Spinal cord (tissue), 9 donors: ENCODE measurements at regions not wholly inside any gene's neighbourhood (a gene's known extent, or its start where the extent isn't known, plus 50 kb on each side); places are given as distances from the start of the nearest gene placed in this dataset.
"Not testable (repeated sequence)": the region's sequence is repeated elsewhere in the genome, so short reads cannot be mapped to it uniquely, and the experiment has no call there.

Source experiments
- DNase-seq, 6 donors: peaks; one replicate each; pipeline versions ENCODE4 v3.0.0 to v3.0.0-alpha.2; 2013 to 2015; ENCODE audit warnings: low spot score in 6 of 6, low read depth in 4 of 6
- H3K27ac ChIP-seq: one replicate; pipeline ENCODE4 v1.5.1; 2013; ENCODE audit warnings: low read depth, low read length, control low read depth
- H3K27me3 ChIP-seq: one replicate; pipeline ENCODE4 v1.6.1; 2013; ENCODE audit warnings: low read length; ENCODE audit not compliant: control insufficient read depth, insufficient read depth
- H3K36me3 ChIP-seq: one replicate; pipeline ENCODE4 v1.6.1; 2013; ENCODE audit warnings: low read length; ENCODE audit not compliant: control insufficient read depth, insufficient read depth
- H3K4me1 ChIP-seq: one replicate; pipeline ENCODE4 v1.6.1; 2013; ENCODE audit warnings: low read length; ENCODE audit not compliant: control insufficient read depth, insufficient read depth
- H3K4me3 ChIP-seq: one replicate; pipeline ENCODE4 v1.5.1; 2013; ENCODE audit warnings: low read depth, low read length, control low read depth
- H3K9me3 ChIP-seq: one replicate; pipeline ENCODE4 v1.6.1; 2013; ENCODE audit warnings: low read length; ENCODE audit not compliant: control insufficient read depth, insufficient read depth
- WGBS: methylation state at CpG from one replicate; pipeline ENCODE4 v1.1.5; 2013; ENCODE audit warnings: missing lambda C conversion rate; ENCODE audit not compliant: insufficient coverage; 5-methylcytosine and 5-hydroxymethylcytosine counted together
- donor health status: healthy.

DNA sequence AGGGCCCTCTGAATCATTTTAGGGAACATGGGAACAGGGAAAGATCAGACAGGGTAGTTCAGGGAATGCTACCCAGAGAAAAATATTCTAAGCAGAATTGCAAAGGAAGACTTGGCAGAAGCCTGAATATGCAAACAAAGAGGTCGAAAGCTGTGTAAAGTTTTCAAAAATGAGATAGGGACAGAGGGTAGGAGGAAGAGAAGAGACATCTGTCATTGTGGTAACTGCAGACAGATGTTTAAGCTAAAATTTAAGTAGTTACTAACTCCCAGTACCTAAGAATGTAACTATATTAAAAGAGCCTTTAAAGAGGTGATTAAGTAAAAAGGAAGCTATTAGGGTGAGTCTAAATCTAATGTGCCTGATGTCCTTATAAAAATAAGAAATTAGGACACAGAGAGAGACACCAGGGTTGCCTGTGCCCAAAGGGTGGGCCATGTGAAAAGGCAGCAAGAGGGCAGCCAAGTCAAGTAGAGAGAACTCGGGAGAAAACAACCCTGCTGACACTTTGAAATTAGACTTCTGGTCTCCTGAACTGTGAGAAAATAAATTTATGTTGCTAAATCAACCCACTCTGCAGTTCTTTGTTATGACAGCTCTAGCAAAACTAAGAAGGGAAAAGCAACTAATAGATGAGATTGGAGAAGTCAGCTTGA lies 1647.4 kb upstream of the C9orf72 start:
- Histone ChIP-seq H3K9me3 (no peaks in the 10 kb centered on the region), H3K4me1 (no peaks in the 10 kb centered on the region), H3K27ac (no peak overlapping the region), H3K36me3 (no peaks in the 10 kb centered on the region), H3K4me3 (no peak overlapping the region), H3K27me3 (peaks cover 2% of the 10 kb centered on the region)
- peak in 1 of 6 donors; percentile 30 for DNase-seq
- 20% methylated on average over 1 of the region's 2 CpGs for WGBS

DNA sequence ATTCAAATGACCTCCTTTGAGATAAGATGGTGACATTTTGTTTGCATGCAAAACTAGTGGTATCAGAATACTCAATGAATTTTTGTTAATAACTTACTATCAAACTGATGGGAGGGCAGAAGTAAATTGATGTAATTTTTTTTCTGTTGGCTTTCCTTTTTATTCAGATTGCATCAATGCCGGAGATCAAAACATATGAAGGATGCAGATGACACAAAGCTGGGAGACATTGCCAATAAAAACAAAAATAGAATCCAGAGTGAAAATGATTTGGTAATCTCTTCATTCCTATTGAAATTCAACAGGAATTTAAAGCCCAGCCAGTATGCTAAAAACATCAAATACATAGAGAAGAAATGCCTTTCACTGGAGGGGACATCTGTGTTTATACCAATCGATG lies 1655.3 kb upstream of the C9orf72 start:
- DNase-seq, result no peak
- H3K27ac ChIP-seq, result no peak overlapping the region
- WGBS, result no CpG with 5 or more reads among the region's 2 CpGs

DNA sequence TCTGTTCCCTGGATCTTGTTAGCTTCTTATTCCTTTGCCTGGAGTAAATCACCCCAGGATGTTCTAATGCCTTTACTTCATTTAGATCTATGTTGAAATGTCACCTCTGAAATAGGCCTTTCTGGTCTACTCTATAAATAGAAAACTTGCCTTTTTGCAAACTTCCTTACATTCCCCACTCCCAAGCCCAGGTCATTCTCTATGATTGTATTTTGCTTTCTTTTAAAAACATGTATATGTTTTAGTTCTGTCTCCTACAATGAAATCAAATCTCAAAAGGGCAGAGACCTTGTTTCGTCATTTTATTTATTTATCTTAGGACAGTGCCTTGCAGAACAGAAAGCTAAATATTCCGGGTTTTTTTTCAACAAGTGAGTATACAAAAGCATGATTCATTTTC lies 1657.7 kb upstream of the C9orf72 start:
- WGBS, result no CpG with 5 or more reads among the region's 2 CpGs
- Histone ChIP-seq H3K27ac (no peak overlapping the region), H3K9me3 (no peaks in the 10 kb centered on the region), H3K4me3 (no peak overlapping the region), H3K36me3 (no peaks in the 10 kb centered on the region), H3K4me1 (no peaks in the 10 kb centered on the region), H3K27me3 (no peaks in the 10 kb centered on the region)
- no peak for DNase-seq

More for the DNA sequence above, 1655.3 kb upstream of the C9orf72 start:
- no peaks in the 10 kb centered on the region for H3K36me3 ChIP-seq
- H3K27me3 ChIP-seq, result no peaks in the 10 kb centered on the region
- H3K4me1 ChIP-seq, result no peaks in the 10 kb centered on the region
- H3K4me3 ChIP-seq, result no peak overlapping the region
- no peaks in the 10 kb centered on the region for H3K9me3 ChIP-seq

- H3K4me3 ChIP-seq, result no peak overlapping the region
- WGBS, result 83% methylated on average over 1 of the region's 2 CpGs
- no peaks in the 10 kb centered on the region for H3K4me1 ChIP-seq
- H3K36me3 ChIP-seq, result no peaks in the 10 kb centered on the region
- no peaks in the 10 kb centered on the region for H3K27me3 ChIP-seq
- no peaks in the 10 kb centered on the region for H3K9me3 ChIP-seq
- H3K27ac ChIP-seq, result no peak overlapping the region
- no peak for DNase-seq
These were observed 1659.9 kb upstream of the C9orf72 start for GRCh38 chr9:29233193-29233592.

- H3K4me3 ChIP-seq, result no peak overlapping the region
- H3K27me3 ChIP-seq, result no peaks in the 10 kb centered on the region
- H3K4me1 ChIP-seq, result no peaks in the 10 kb centered on the region
- DNase-seq, result no peak
- no peaks in the 10 kb centered on the region for H3K9me3 ChIP-seq
- no CpG with 5 or more reads among the region's 1 CpG for WGBS
- H3K27ac ChIP-seq, result no peak overlapping the region
- no peaks in the 10 kb centered on the region for H3K36me3 ChIP-seq
These were observed 1668.0 kb upstream of the C9orf72 start for GRCh38 chr9:29241320-29241719.

DNA sequence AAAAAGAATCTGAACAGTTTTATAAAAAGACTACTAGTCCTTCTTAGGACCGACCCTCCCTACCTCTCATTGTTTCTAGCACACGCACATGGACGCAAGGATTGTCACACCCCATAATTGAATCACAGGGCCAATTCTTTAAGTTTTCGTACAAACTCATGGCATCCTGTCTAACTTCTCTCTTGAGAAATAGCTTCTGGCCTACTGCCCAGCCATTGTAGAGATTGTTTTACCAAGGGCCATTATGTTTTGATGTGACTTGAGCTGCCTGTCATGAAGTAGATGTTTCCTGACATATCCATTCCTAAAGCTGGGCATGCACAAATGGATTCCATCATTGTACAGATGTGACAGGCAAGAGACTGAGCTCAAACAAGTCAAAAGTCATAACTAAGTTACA lies 1672.1 kb upstream of the C9orf72 start:
- no peaks in the 10 kb centered on the region for H3K27me3 ChIP-seq
- no peaks in the 10 kb centered on the region for H3K9me3 ChIP-seq
- WGBS, result 90% methylated on average over 2 of the region's 4 CpGs
- no peak overlapping the region for H3K27ac ChIP-seq
- no peak overlapping the region for H3K4me3 ChIP-seq
- no peaks in the 10 kb centered on the region for H3K4me1 ChIP-seq
- no peaks in the 10 kb centered on the region for H3K36me3 ChIP-seq
- DNase-seq, result no peak

- H3K27me3 ChIP-seq, H3K4me1 ChIP-seq, H3K9me3 ChIP-seq, H3K4me3 ChIP-seq, H3K36me3 ChIP-seq, H3K27ac ChIP-seq, DNase-seq: not testable (repeated sequence)
- 97% methylated on average over 5 of the region's 8 CpGs for WGBS
These were observed 1697.1 kb upstream of the C9orf72 start for GRCh38 chr9:29270400-29270799.

GRCh38 chr9:29282121-29282520 lies 1708.8 kb upstream of the C9orf72 start:
- WGBS, result no CpG with 5 or more reads among the region's 2 CpGs
- no peak overlapping the region for H3K27ac ChIP-seq
- DNase-seq, result no peak
- H3K4me3 ChIP-seq, result no peak overlapping the region
- H3K36me3 ChIP-seq, result no peaks in the 10 kb centered on the region
- H3K4me1 ChIP-seq, result no peaks in the 10 kb centered on the region
- no peaks in the 10 kb centered on the region for H3K9me3 ChIP-seq
- no peaks in the 10 kb centered on the region for H3K27me3 ChIP-seq

DNA sequence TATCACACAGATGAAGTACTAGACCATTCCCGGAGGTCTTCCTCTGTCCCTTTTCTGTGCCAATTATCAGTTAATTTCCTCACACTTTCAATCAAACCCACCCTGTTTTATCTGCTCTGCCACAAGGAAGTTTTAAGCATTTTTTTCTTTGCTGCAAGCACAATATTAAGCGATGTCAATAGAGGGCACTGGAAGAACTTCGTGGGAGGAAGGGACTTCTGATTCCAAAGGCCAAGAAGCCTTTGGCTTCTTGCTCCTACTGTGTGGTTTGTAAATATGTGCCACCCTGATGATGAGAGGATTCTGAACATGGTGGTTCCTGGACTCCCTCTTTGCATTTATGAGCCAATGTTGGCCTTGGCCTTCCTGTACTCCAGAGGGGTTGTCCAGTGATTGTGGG lies 1712.5 kb upstream of the C9orf72 start:
- WGBS, result 37% methylated on average over 2 of the region's 3 CpGs
- no peaks in the 10 kb centered on the region for H3K36me3 ChIP-seq
- peak in 1 of 6 donors; percentile 3 for DNase-seq
- H3K27me3 ChIP-seq, result no peaks in the 10 kb centered on the region
- no peak overlapping the region for H3K27ac ChIP-seq
- H3K4me3 ChIP-seq, result no peak overlapping the region
- H3K4me1 ChIP-seq, result no peaks in the 10 kb centered on the region
- no peaks in the 10 kb centered on the region for H3K9me3 ChIP-seq

- no peak for DNase-seq
- peaks cover 7% of the 10 kb centered on the region for H3K9me3 ChIP-seq
- H3K4me3 ChIP-seq, result no peak overlapping the region
These were observed 1716.1 kb upstream of the C9orf72 start for GRCh38 chr9:29289365-29289764.

More at GRCh38 chr9:29289365-29289764, 1716.1 kb upstream of the C9orf72 start:
- Histone ChIP-seq H3K27me3 (no peaks in the 10 kb centered on the region), H3K36me3 (no peaks in the 10 kb centered on the region), H3K27ac (no peak overlapping the region), H3K4me1 (no peaks in the 10 kb centered on the region)
- WGBS, result 75% methylated on average over 3 of the region's 4 CpGs
